Prostate gland (tissue), 2 donors: ENCODE measurements at regions not wholly inside any gene's neighbourhood (a gene's known extent, or its start where the extent isn't known, plus 50 kb on each side); places are given as distances from the start of the nearest gene placed in this dataset.

ENCODE experiments used
- DNase-seq: peaks from one replicate; pipeline ENCODE4 v3.0.0-alpha.2; 2019; ENCODE audit warnings: low spot score
- H3K27ac ChIP-seq, 2 donors: fragments of 200-600 bp; sonication (generic); 2 replicates each; pipeline ENCODE4 v1.5.1; 2017 to 2019
- H3K27me3 ChIP-seq: fragments of 200-600 bp; sonication (generic); replicated peaks from 2 replicates; pipeline ENCODE4 v1.5.1; 2019; ENCODE audit not compliant: insufficient read depth
- H3K36me3 ChIP-seq, 2 donors: fragments of 200-600 bp; sonication (generic); 1 replicate in 1 of 2; 2 replicates in 1 of 2; pipeline versions ENCODE4 v1.5.1 to v1.8.1; 2017 to 2019
- H3K4me1 ChIP-seq: fragments of 200-600 bp; sonication (generic); replicated peaks from 2 replicates; pipeline ENCODE4 v1.5.1; 2019
- H3K4me3 ChIP-seq, 2 donors: fragments of 200-600 bp; sonication (generic); 2 replicates each; pipeline ENCODE4 v1.5.1; 2017 to 2019
- H3K9me3 ChIP-seq: fragments of 200-600 bp; sonication (generic); 2 replicates; pipeline ENCODE4 v1.5.1; 2017
- CTCF ChIP-seq, 4 experiments: fragments of 200-600 bp in 2 of 4; fragments of 450-650 bp in 2 of 4; sonication (generic) in 2 of 4; IDR thresholded peaks; 1 replicate in 3 of 4; 2 replicates in 1 of 4; pipeline ENCODE4 v1.5.1; 2016 to 2019; ENCODE audit warnings: antibody characterized with exemption in 4 of 4, mild to moderate bottlenecking in 2 of 4, moderate library complexity in 2 of 4
- POLR2A ChIP-seq: fragments of 450-650 bp; IDR thresholded peaks from one replicate; pipeline ENCODE4 v1.6.1; 2016; ENCODE audit warnings: antibody characterized with exemption, mild to moderate bottlenecking
- POLR2AphosphoS5 ChIP-seq: sonication (generic); formaldehyde crosslinking; IDR thresholded peaks from one replicate; pipeline ENCODE4 v1.6.1; 2017; ENCODE audit warnings: antibody characterized with exemption
- WGBS: methylation state at CpG from one replicate; pipeline ENCODE4 v1.1.5; 2018; 5-methylcytosine and 5-hydroxymethylcytosine counted together
- intact Hi-C: fragments of 100-400 bp; cut with DNase I; formaldehyde crosslinking; loops from one replicate; pipeline ENCODE4 v1.14.2; 2022

- no peak overlapping the region for H3K4me3 ChIP-seq
- H3K27me3 ChIP-seq, result no peaks in the 10 kb centered on the region
- intact Hi-C loops, result no loop called here
- no peaks in the 10 kb centered on the region for H3K9me3 ChIP-seq
- H3K4me1 ChIP-seq, result no peaks in the 10 kb centered on the region
- H3K27ac ChIP-seq, result no peak overlapping the region
- TF ChIP-seq POLR2AphosphoS5 (no peak), CTCF (IDR thresholded peaks at IDR 0.05) (no peak), POLR2A (no peak)
- no peak for DNase-seq
- H3K36me3 ChIP-seq, result no peaks in the 10 kb centered on the region
- 73% methylated on average over 5 of the region's 5 CpGs for WGBS
Measured at GRCh38 chr15:62712455-62712839, 330.1 kb upstream of the TPM1 start.

DNA sequence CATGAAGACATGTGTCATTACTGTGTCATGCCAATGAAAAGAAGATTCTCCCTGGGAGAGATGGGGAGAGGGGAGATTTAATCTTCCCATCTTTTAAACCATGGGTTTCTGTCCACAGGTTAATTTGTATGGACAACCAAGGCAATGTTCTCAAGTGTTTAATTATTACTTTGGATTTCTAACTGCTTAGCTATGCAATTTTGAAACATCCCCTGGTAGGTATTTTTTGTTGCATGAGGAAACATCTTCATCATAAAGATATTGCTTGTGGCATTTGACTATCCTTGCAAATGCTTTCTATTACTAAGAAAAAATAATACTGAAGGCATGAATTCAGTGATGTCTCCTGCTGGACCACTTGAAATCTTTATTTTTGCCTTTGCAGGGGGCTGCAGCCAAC lies 326.6 kb upstream of the TPM1 start:
- Histone ChIP-seq H3K27ac (no peak overlapping the region), H3K4me1 (no peaks in the 10 kb centered on the region), H3K4me3 (no peak overlapping the region), H3K36me3 (no peaks in the 10 kb centered on the region), H3K27me3 (no peaks in the 10 kb centered on the region), H3K9me3 (no peaks in the 10 kb centered on the region)
- DNase-seq, result no peak
- TF ChIP-seq POLR2A, result no peak
- TF ChIP-seq POLR2AphosphoS5, result no peak
- TF ChIP-seq CTCF (IDR thresholded peaks at IDR 0.05), result no peak
- intact Hi-C loops, result no loop called here

- no peaks in the 10 kb centered on the region for H3K9me3 ChIP-seq
- TF ChIP-seq POLR2A, result no peak
- no peak for TF ChIP-seq POLR2AphosphoS5
- no peak for TF ChIP-seq CTCF (IDR thresholded peaks at IDR 0.05)
- no peak overlapping the region for H3K4me3 ChIP-seq
- no peaks in the 10 kb centered on the region for H3K4me1 ChIP-seq
- H3K27me3 ChIP-seq, result no peaks in the 10 kb centered on the region
- 95% methylated on average over 6 of the region's 6 CpGs for WGBS
- intact Hi-C loops, result no loop called here
- DNase-seq, result no peak
- H3K36me3 ChIP-seq, result no peaks in the 10 kb centered on the region
- H3K27ac ChIP-seq, result no peak overlapping the region
Measured at GRCh38 chr15:62717496-62717895, 325.1 kb upstream of the TPM1 start.

DNA sequence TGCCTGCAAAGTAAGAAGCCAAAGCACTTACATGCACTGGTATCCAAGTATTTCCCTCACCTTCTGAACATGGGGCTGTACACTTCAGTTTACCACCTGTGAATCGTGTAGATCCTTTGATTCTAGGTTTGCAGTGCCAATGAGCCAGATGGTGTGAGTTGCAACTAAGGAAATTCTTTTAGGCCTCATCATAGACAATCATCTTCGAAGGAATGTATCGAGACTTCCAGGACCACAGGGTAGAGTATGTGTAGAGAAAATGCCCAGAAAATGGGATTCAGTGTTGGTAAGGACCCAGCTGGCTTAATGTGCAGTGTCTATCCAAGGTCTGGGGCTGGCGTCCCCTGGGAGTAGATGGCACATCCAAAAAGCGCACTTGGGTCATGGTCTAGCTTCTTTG lies 323.2 kb upstream of the TPM1 start:
- no peak for DNase-seq
- TF ChIP-seq POLR2A (no peak), CTCF (IDR thresholded peaks at IDR 0.05) (no peak), POLR2AphosphoS5 (no peak)
- H3K36me3 ChIP-seq, result no peaks in the 10 kb centered on the region
- no peak overlapping the region for H3K27ac ChIP-seq
- no peaks in the 10 kb centered on the region for H3K27me3 ChIP-seq
- no peaks in the 10 kb centered on the region for H3K4me1 ChIP-seq
- intact Hi-C loops, result no loop called here
- no peak overlapping the region for H3K4me3 ChIP-seq
- no peaks in the 10 kb centered on the region for H3K9me3 ChIP-seq
- WGBS, result 96% methylated on average over 5 of the region's 5 CpGs

DNA sequence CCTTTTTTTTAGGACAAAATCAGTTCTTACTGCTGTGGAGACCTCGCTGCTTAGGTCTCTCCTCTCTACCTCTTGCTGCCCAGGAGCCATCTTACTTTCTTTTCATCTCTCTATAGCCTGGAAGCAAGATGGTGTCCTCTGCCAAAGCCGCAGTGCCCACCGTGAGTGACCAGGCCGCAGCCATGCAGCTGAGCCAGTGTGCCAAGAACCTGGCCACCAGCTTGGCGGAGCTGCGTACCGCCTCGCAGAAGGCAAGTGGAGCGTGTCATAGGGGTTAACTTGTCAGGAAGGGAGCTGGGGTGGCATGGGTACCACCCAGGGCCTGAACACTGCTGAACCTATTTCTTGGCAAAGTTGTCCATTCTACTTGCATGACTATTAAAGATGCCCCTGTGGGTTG lies 320.3 kb upstream of the TPM1 start:
- no peak overlapping the region for H3K4me3 ChIP-seq
- H3K9me3 ChIP-seq, result no peaks in the 10 kb centered on the region
- H3K4me1 ChIP-seq, result no peaks in the 10 kb centered on the region
- intact Hi-C loops, result no loop called here
- H3K27me3 ChIP-seq, result no peaks in the 10 kb centered on the region
- DNase-seq, result no peak
- H3K27ac ChIP-seq, result no peak overlapping the region
- no peaks in the 10 kb centered on the region for H3K36me3 ChIP-seq
- 98% methylated on average over 9 of the region's 9 CpGs for WGBS
- TF ChIP-seq CTCF (IDR thresholded peaks at IDR 0.05) (no peak), POLR2AphosphoS5 (no peak), POLR2A (no peak)
